ENCODE measurements at regions not wholly inside any gene's neighbourhood (a gene's known extent, or its start where the extent isn't known, plus 50 kb on each side); places are given as distances from the start of the nearest gene placed in this dataset.
A peak's percentile ranks its signal among the peaks of the same experiment; 100 is the strongest.

DNA sequence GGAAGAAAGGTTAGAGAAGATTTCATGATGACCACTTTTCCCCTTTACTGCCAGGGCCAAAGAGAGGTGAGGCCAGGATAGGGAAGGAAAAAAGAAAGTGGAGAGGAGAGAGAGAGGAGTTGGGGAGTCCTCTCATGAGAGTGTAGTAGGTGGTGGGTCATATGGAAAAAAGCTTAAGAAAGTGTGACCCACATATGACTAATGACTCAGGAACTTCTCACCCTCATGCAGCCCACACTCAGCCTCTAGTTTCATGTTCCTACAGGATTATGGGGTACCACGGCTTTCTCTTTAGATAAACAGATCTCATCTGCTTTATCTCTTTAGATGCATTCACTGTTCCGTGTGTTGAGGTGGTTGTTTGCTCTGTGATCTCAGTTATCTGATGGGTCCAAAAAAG is 462.5 kb upstream of the IGFBP3 start:
- intact Hi-C loops (cut with micrococcal nuclease), result no loop called here

DNA sequence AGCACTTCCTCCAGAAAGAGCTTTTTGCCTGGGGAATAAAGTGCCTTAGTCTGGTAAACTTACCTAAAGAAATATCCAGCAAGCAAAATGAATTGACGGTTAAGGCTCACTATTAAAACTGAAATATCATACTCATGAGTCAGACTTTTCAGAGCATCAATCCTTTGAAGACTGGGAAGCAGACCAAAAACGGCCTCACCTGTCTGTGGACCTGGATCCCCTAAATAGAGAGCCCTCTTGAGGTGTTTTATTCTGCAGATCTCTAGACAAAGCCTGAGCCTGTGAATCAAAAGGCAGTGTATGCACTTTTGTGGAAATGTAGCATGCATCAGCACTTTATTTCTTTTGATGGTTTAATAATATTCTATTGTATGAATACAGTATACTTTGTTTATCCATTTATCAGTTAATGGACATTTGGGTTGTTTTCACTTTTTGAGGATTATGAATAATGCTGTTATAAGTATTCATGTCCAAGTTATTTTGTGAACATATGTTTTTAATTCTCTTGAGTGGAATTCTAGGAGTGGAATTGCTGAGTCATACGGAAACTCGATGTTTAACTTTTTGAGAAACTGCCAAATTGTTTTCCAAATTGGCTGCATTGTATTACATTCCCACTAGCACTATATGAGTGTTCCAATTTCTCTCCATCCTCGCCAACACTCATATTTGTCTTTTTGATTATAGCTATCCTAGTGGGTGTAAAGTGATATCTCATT is 449.0 kb upstream of the IGFBP3 start:
- DNase-seq (ENCODE audit: low read depth, low spot score) (peak; percentile 7), ATAC-seq (peak; percentile 72)
- 0 out of 2 replicates have a peak overlapping the region, but pooled peaks have one; percentile 1 for H3K4me2 ChIP-seq (ENCODE audit: low read length)
- peaks cover 9% of the 10 kb centered on the region in 2 experiments; a peak in 3 of 4 replicates for H3K4me1 ChIP-seq (ENCODE audit: control insufficient read depth in 1 of 2, insufficient read depth in 2 of 2, low read length in 2 of 2)
- H2AFZ ChIP-seq (ENCODE audit: low read depth, low read length, poor library complexity, severe bottlenecking), result peak overlapping the region; percentile 24
- no peak overlapping the region for H3K27ac ChIP-seq (ENCODE audit: low read depth, low read length)
- no peaks in the 10 kb centered on the region for H3K27me3 ChIP-seq (ENCODE audit: insufficient read depth, low read length)
- no peaks in the 10 kb centered on the region for H3K36me3 ChIP-seq (ENCODE audit: control insufficient read depth in 1 of 2, insufficient read depth in 2 of 2, low read length in 2 of 2)
- BruUV-seq (replicated peaks), result no TSS peak
- H3K9ac ChIP-seq (ENCODE audit: low read length), result no peak overlapping the region
- no peak overlapping the region for H3K4me3 ChIP-seq (replicated peaks in 1 of 2; ENCODE audit: low read depth in 1 of 2, low read length in 2 of 2)
- intact Hi-C loops (cut with micrococcal nuclease), result no loop called here
- H4K20me1 ChIP-seq (ENCODE audit: insufficient read depth), result no peaks in the 10 kb centered on the region
- RAD21 ChIA-PET (ENCODE audit: low non-redundant PET in 1 of 2, low total read pairs in 2 of 2, uncharacterized antibody in 2 of 2, unreplicated experiment in 2 of 2), result no interaction called here
- H3K9me2 ChIP-seq (ENCODE audit: insufficient read depth), result no peaks in the 10 kb centered on the region
- H3K79me2 ChIP-seq (ENCODE audit: insufficient read depth, low read length), result no peaks in the 10 kb centered on the region
- H3K9me3 ChIP-seq (ENCODE audit: control insufficient read depth in 1 of 2, insufficient read depth in 1 of 2, low read depth in 1 of 2, low read length in 2 of 2), result no peaks in the 10 kb centered on the region
- CTCF ChIA-PET, result no interaction called here
- 0 out of 2 replicates have a peak, but pooled peaks have one; percentile 17 for TF ChIP-seq JUND (IDR thresholded peaks at IDR 0.05)
- TF ChIP-seq, protein P1, sequence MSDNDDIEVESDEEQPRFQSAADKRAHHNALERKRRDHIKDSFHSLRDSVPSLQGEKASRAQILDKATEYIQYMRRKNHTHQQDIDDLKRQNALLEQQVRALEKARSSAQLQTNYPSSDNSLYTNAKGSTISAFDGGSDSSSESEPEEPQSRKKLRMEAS (IDR thresholded peaks at IDR 0.05), result no peak
- peak; percentile 31 for TF ChIP-seq TCF7L2 (IDR thresholded peaks at IDR 0.05; ENCODE audit: borderline replicate concordance, extremely low read depth, insufficient read depth, insufficient read length)
- TF ChIP-seq RAD21 (IDR thresholded peaks at IDR 0.05; ENCODE audit: low read depth), result peak; percentile 19; the same call in 1 of the 2 replicates
- TF ChIP-seq YY1 (IDR thresholded peaks at IDR 0.05; ENCODE audit: extremely low read depth, insufficient replicate concordance, low read depth, low read length), result no peak
- no peak for TF ChIP-seq POLR2A (IDR thresholded peaks at IDR 0.05; ENCODE audit: borderline replicate concordance, extremely low read depth, insufficient read depth, insufficient read length)
- TF ChIP-seq ELF1 (IDR thresholded peaks at IDR 0.05; ENCODE audit: borderline replicate concordance, low read depth), result no peak
- POLR2A ChIA-PET, result no interaction called here

More for the DNA sequence above, 462.5 kb upstream of the IGFBP3 start:
- ChIA-PET RAD21 (ENCODE audit: low non-redundant PET in 1 of 2, low total read pairs in 2 of 2, uncharacterized antibody in 2 of 2, unreplicated experiment in 2 of 2) (no interaction called here), CTCF (no interaction called here), POLR2A (no interaction called here)
- Histone ChIP-seq H3K36me3 (ENCODE audit: control insufficient read depth in 1 of 2, insufficient read depth in 2 of 2, low read length in 2 of 2) (no peaks in the 10 kb centered on the region), H3K27me3 (ENCODE audit: insufficient read depth, low read length) (no peaks in the 10 kb centered on the region), H2AFZ (ENCODE audit: low read depth, low read length, poor library complexity, severe bottlenecking) (no peak overlapping the region), H3K4me3 (replicated peaks in 1 of 2; ENCODE audit: low read depth in 1 of 2, low read length in 2 of 2) (no peak overlapping the region), H4K20me1 (ENCODE audit: insufficient read depth) (no peaks in the 10 kb centered on the region), H3K79me2 (ENCODE audit: insufficient read depth, low read length) (no peaks in the 10 kb centered on the region), H3K4me2 (ENCODE audit: low read length) (no peak overlapping the region), H3K9me3 (ENCODE audit: control insufficient read depth in 1 of 2, insufficient read depth in 1 of 2, low read depth in 1 of 2, low read length in 2 of 2) (no peaks in the 10 kb centered on the region), H3K9me2 (ENCODE audit: insufficient read depth) (0 out of 2 replicates have a peak, but pooled peaks cover 4% of the 10 kb centered on the region), H3K27ac (ENCODE audit: low read depth, low read length) (no peak overlapping the region), H3K4me1 (ENCODE audit: control insufficient read depth in 1 of 2, insufficient read depth in 2 of 2, low read length in 2 of 2) (peaks cover 0 to 6% of the 10 kb centered on the region in 2 experiments; a peak in 1 of 4 replicates), H3K9ac (ENCODE audit: low read length) (no peak overlapping the region)
- no peak for DNase-seq (ENCODE audit: low read depth, low spot score)
- TF ChIP-seq CEBPB (IDR thresholded peaks at IDR 0.05; ENCODE audit: low read depth) (no peak), SRF (IDR thresholded peaks at IDR 0.05; ENCODE audit: low read depth) (no peak), EGR1 (IDR thresholded peaks at IDR 0.05; ENCODE audit: low read depth) (no peak), JUND (IDR thresholded peaks at IDR 0.05) (no peak), POLR2AphosphoS5 (IDR thresholded peaks at IDR 0.05; ENCODE audit: low read depth, low read length) (no peak), EZH2phosphoT487 (IDR thresholded peaks at IDR 0.05; ENCODE audit: borderline replicate concordance) (no peak)
- BruUV-seq (replicated peaks), result no TSS peak
- no peak for ATAC-seq
